Mucosa of descending colon (tissue), 3 donors: ENCODE measurements at regions not wholly inside any gene's neighbourhood (a gene's known extent, or its start where the extent isn't known, plus 50 kb on each side); places are given as distances from the start of the nearest gene placed in this dataset.

Source experiments
- ATAC-seq: fragments of 200-7000 bp; cut with Tn5 transposase; one replicate; pipeline ENCODE4 v1.9.1; 2020; ENCODE audit warnings: mild to moderate bottlenecking, moderate library complexity
- DNase-seq, 3 donors: peaks; one replicate each; pipeline ENCODE4 v3.0.0-alpha.2; 2020
- H3K36me3 ChIP-seq: fragments of 200-600 bp; one replicate; pipeline ENCODE4 v1.8.0; 2021; ENCODE audit warnings: low read depth, mild to moderate bottlenecking
- H3K4me1 ChIP-seq: fragments of 200-600 bp; one replicate; pipeline ENCODE4 v1.8.0; 2021; ENCODE audit warnings: low read depth, mild to moderate bottlenecking
- H3K4me3 ChIP-seq: fragments of 200-600 bp; one replicate; pipeline ENCODE4 v1.8.0; 2021; ENCODE audit warnings: mild to moderate bottlenecking
- H3K9me3 ChIP-seq: fragments of 200-600 bp; one replicate; pipeline ENCODE4 v1.8.0; 2021; ENCODE audit warnings: mild to moderate bottlenecking
- intact Hi-C, 2 donors: fragments of 100-400 bp; cut with DNase I in 1 of 2; cut with micrococcal nuclease in 1 of 2; formaldehyde crosslinking; loops; one replicate each; pipeline versions ENCODE4 v1.11.0 to v1.11.1; 2022; cut with DNase I, micrococcal nuclease
- TF ChIP-seq, protein P1 (sequence below): fragments of 200-600 bp; IDR thresholded peaks from one replicate; pipeline ENCODE4 v1.8.0; 2022; ENCODE audit warnings: antibody characterized with exemption, mild to moderate bottlenecking
- donor health status: DM: no; HTN: no; CAD: no; lungs with moderate emphysema.
- donor health status: DM: no; HTN: no; CAD: no.
- donor health status: DM: no; HTN: yes; CAD: no.

DNA sequence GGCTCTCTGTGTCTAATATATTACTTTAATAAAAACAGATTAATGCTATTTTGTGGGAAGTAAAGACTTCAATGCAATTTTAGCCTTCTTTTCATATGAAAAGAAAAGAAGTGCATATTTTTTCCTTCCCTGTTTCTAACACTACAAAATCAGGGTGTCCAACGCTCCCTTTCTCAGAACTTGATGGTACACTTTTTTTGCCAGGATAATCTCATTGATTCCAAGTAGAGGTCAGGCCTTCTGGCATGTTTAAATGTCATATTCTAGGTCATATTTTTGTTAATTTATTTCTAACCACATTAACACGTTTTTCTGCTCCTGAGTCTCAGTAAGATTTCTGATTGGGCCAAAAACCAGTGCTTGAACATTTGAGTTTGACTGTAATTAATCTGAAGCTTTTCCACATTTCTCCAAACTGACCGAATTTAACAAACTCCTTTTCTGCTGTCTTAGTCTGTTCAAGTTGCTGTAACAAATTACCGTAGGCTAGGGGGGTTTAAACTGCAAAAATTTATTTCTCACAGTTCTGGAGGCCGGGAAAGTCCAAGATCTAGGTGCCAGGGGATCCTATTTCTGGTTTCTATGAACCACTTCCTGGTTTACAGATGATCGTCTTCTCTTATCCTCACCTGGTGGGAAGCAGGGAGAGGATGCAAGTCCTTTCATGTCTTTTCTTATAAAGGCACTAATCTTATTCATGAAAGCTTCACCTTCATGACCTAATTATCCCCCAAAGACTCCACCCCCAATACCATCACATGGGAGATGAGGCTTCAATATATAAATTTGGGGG is 63.2 kb upstream of the ELL2 start:
- ATAC-seq: no peak
- H3K36me3 ChIP-seq: no peaks in the 10 kb centered on the region
- no peak overlapping the region for H3K4me3 ChIP-seq
- H3K4me1 ChIP-seq: no peaks in the 10 kb centered on the region
- intact Hi-C loops: no loop called here
- no peaks in the 10 kb centered on the region for H3K9me3 ChIP-seq
- TF ChIP-seq, protein P1, sequence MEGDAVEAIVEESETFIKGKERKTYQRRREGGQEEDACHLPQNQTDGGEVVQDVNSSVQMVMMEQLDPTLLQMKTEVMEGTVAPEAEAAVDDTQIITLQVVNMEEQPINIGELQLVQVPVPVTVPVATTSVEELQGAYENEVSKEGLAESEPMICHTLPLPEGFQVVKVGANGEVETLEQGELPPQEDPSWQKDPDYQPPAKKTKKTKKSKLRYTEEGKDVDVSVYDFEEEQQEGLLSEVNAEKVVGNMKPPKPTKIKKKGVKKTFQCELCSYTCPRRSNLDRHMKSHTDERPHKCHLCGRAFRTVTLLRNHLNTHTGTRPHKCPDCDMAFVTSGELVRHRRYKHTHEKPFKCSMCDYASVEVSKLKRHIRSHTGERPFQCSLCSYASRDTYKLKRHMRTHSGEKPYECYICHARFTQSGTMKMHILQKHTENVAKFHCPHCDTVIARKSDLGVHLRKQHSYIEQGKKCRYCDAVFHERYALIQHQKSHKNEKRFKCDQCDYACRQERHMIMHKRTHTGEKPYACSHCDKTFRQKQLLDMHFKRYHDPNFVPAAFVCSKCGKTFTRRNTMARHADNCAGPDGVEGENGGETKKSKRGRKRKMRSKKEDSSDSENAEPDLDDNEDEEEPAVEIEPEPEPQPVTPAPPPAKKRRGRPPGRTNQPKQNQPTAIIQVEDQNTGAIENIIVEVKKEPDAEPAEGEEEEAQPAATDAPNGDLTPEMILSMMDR: no peak
- no peak for DNase-seq

DNA sequence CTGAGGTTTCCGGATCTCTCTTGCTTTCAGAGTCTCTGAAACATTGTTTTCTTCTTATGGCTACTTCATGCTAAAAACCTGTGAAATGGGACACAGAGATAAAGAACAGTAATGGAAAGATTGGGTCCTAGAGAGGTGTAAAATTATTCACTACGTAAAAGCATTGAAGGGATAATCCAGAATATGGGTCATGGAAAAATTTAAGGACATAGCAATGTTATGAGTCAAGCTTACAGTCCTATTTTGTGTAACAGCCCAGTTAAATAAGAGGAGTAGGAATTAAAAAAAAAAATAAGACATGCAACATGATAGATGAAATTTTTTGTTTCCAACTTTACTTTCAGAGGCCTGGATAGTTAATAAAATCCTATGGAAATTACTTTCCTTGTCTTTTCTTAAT is 61.9 kb upstream of the ELL2 start:
- H3K36me3 ChIP-seq: no peaks in the 10 kb centered on the region
- DNase-seq (no peak), ATAC-seq (no peak)
- TF ChIP-seq, protein P1: no peak
- no peaks in the 10 kb centered on the region for H3K9me3 ChIP-seq
- no peak overlapping the region for H3K4me3 ChIP-seq
- H3K4me1 ChIP-seq: no peaks in the 10 kb centered on the region
- intact Hi-C loops: no loop called here

DNA sequence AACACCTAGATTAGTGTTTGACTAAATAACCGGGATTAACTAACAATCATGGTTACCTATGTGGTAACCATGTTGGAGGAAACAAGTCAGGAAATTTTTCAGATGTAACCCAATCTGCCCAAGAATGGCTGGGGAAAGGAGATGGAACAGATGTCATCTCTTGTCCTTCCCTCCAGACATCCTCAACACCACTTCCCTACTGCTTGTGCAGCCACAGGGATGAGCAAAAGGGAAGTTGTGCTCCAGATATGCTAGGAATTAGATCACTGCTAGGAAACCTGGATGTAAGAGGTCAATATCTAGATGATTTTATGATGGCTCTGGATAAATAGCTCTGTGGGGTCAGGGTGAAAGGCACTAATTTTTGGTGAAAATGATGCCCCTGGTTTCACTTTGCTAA is 61.3 kb upstream of the ELL2 start:
- TF ChIP-seq, protein P1: no peak
- Histone ChIP-seq H3K4me3 (no peak overlapping the region), H3K9me3 (no peaks in the 10 kb centered on the region), H3K36me3 (no peaks in the 10 kb centered on the region), H3K4me1 (no peaks in the 10 kb centered on the region)
- ATAC-seq (no peak), DNase-seq (no peak)
- intact Hi-C loops: no loop called here

DNA sequence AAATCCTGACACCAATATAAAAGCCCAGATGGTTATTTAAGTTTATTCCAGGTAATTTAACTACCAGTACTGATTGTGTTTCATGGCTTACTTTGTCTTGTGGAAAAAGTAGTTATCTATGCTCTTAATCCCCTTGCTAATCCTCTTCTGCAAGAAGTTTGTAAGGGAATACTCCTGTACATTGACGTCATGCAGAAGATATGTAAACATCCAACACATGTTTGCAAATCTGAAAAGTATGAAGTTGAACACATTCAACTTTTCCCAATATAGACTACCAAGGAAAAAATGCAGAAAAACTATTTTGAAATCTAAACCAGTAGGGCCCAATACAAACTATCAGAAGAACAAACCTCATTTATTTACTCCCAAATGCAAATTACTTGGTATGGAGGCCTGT is 56.3 kb upstream of the ELL2 start:
- H3K9me3 ChIP-seq: no peaks in the 10 kb centered on the region
- DNase-seq: no peak
- no peak for ATAC-seq
- H3K4me3 ChIP-seq: no peak overlapping the region
- TF ChIP-seq, protein P1: no peak
- H3K36me3 ChIP-seq: no peaks in the 10 kb centered on the region
- intact Hi-C loops: no loop called here
- no peaks in the 10 kb centered on the region for H3K4me1 ChIP-seq

DNA sequence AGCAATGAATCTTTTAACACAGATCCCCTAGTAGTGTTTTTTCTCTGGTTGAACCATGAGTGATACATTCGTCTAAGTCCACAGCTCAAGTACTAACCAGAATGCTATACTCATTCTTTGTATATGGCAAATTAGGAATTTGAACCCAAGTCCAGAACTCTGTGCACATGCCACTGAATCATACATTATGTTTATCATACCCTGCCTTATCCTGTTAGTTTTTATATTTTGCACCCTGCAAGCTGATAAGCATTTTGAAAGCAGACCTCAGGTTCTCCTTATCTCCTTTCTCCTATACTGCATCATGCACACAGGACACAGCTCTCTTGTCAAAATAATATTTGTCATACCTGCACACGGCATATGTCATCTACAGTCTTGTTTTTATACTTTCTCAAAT is 54.6 kb upstream of the ELL2 start:
- no peak for ATAC-seq
- intact Hi-C loops: no loop called here
- Histone ChIP-seq H3K4me1 (no peaks in the 10 kb centered on the region), H3K9me3 (no peaks in the 10 kb centered on the region), H3K36me3 (no peaks in the 10 kb centered on the region), H3K4me3 (no peak overlapping the region)
- DNase-seq: no peak
- TF ChIP-seq, protein P1: no peak
